ENCODE measurements at regions not wholly inside any gene's neighbourhood (a gene's known extent, or its start where the extent isn't known, plus 50 kb on each side); places are given as distances from the start of the nearest gene placed in this dataset.

DNA sequence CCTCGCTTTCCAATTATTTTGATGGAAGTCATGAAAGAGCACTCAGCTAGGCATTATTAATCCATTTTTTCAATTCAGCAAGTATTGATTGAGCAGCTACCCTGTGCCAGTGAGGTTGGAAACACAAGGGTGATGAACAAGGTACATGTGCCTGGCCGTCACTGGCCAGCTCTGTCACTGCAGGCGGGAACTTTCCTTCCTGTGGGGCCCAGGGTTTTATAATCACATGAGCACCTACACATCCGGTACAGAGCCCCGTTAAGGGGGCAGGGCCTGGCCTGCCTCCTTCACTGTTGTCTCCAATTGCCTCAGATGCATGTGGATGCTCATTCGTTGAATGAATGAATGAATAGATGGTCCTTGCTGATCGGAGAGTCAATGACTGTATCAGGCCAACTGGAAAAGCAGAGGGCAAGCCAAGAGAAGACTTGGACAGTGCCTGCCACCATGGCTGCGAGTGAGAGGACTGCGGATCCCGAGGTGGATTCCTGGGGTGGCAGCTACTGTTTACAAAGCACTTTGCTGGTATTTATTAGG lies 55.9 kb upstream of the KCNMB1 start:
- DNase-seq (ENCODE audit: low read depth) = no peak
- TF ChIP-seq, protein P1, sequence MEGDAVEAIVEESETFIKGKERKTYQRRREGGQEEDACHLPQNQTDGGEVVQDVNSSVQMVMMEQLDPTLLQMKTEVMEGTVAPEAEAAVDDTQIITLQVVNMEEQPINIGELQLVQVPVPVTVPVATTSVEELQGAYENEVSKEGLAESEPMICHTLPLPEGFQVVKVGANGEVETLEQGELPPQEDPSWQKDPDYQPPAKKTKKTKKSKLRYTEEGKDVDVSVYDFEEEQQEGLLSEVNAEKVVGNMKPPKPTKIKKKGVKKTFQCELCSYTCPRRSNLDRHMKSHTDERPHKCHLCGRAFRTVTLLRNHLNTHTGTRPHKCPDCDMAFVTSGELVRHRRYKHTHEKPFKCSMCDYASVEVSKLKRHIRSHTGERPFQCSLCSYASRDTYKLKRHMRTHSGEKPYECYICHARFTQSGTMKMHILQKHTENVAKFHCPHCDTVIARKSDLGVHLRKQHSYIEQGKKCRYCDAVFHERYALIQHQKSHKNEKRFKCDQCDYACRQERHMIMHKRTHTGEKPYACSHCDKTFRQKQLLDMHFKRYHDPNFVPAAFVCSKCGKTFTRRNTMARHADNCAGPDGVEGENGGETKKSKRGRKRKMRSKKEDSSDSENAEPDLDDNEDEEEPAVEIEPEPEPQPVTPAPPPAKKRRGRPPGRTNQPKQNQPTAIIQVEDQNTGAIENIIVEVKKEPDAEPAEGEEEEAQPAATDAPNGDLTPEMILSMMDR (conservative IDR thresholded peaks at IDR 0.05; ENCODE audit: control insufficient read depth, insufficient read depth, low read depth, low read length) = no peak
- no peak overlapping the region for H3K4me3 ChIP-seq (ENCODE audit: control insufficient read depth, low read depth, low read length)

DNA sequence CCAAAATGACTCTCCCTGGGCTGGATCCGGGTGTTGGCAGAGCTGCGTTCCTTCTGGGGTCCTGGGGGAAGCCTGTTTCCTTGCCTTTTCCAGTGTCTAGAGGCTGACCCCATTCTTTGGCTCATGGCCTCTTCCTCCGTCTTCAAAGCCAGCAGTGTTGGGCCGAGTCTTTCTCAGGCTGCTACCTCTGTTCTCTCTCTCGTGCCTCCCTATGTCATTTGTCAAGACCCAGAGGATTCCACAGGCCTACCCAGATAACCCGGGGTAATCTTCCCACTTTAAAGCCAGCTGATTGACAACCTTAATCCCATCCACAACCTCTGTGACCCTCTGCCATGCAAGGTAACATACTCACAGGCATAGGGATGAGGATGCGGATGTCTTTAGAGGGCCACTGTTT lies 55.0 kb upstream of the KCNMB1 start:
- TF ChIP-seq, protein P1 (conservative IDR thresholded peaks at IDR 0.05; ENCODE audit: control insufficient read depth, insufficient read depth, low read depth, low read length) = no peak
- no peak overlapping the region for H3K4me3 ChIP-seq (ENCODE audit: control insufficient read depth, low read depth, low read length)

DNA sequence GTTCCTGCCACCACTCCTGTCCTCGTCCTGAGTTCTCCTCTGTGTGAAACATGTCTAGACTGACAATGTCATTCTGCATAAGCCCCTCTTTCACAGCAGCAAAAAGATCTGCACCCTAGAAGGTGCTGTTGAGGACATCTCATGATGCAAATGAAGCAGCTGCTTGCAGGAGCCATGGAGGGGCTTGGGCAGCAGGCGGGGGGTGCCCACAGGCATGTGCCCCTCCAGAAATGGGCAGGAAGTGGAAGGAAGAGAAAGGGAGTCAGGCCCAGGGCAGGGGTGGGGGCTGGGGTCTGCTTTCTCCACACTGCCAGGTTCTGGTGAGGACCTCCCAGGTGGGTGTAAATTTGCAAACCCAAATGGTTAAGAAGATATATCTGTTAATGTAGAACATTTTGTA lies 54.5 kb upstream of the KCNMB1 start:
- H3K4me3 ChIP-seq (ENCODE audit: control insufficient read depth, low read depth, low read length) = no peak overlapping the region
- TF ChIP-seq, protein P1 (conservative IDR thresholded peaks at IDR 0.05; ENCODE audit: control insufficient read depth, insufficient read depth, low read depth, low read length) = no peak
- no peak for DNase-seq (ENCODE audit: low read depth)

More for the DNA sequence above, 55.0 kb upstream of the KCNMB1 start:
- DNase-seq (ENCODE audit: low read depth) = no peak

DNA sequence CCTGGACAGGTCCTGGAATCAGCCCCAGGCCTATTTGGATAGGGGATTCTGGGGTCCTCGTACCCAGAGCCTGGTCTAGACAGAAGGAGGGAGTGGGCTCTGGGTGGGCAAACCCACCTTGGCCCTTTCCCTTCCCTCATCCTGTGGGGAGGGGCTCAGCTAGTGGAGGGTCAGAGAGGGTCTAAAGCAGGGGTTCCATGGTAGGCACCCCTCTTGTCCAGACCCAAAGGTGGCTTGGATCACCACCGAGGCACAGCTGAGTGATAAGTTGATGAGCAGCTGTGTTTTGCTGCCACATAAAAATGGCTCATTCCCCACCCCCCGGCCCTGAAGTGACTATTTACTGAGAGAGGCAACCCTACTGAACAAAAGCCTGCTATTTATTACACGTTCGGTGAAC lies 53.8 kb upstream of the KCNMB1 start:
- no peak overlapping the region for H3K4me3 ChIP-seq (ENCODE audit: control insufficient read depth, low read depth, low read length)
- TF ChIP-seq, protein P1 (conservative IDR thresholded peaks at IDR 0.05; ENCODE audit: control insufficient read depth, insufficient read depth, low read depth, low read length) = no peak
- no peak for DNase-seq (ENCODE audit: low read depth)

DNA sequence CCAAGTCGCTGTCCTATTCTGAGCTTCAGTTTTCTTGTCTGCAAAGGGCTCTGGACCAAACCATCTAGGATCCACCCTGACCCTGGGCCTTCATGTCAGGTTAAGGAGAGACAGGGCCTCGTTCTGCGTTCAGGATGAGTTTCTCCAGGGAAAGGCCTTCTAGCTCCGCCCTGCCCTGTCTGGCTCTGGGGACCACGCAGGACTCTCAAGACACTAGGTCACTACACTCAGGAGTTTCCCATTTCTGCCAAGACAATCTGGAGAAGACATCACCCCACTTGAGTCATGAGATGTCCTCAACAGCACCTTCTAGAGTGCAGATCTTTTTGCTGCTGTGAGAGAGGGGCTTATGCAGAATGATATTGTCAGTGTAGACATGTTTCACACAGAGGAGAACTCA lies 53.2 kb upstream of the KCNMB1 start:
- no peak for DNase-seq (ENCODE audit: low read depth)
- no peak overlapping the region for H3K4me3 ChIP-seq (ENCODE audit: control insufficient read depth, low read depth, low read length)
- TF ChIP-seq, protein P1 (conservative IDR thresholded peaks at IDR 0.05; ENCODE audit: control insufficient read depth, insufficient read depth, low read depth, low read length) = no peak

DNA sequence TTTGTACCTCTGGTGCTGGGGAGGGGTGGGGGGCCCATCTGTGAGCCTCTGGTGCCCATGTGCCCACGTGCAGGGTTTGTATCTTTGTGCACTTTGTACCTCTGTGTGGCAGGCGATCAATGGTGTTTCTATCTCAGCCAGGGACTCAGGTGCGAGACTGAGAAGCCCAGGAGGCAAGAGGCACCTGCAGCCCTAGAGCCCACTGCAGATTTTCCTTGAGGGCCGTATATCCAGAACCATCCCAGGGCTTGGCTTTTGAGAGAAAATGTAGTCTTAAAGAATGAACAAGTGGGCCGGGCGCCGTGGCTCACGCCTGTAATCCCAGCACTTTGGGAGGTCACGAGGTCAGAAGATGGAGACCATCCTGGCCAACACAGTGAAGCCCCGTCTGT lies 52.2 kb upstream of the KCNMB1 start:
- H3K4me3 ChIP-seq (ENCODE audit: control insufficient read depth, low read depth, low read length) = no peak overlapping the region
- TF ChIP-seq, protein P1 (conservative IDR thresholded peaks at IDR 0.05; ENCODE audit: control insufficient read depth, insufficient read depth, low read depth, low read length) = no peak

More for the DNA sequence above, 52.2 kb upstream of the KCNMB1 start:
- DNase-seq (ENCODE audit: low read depth) = no peak
